ENCODE measurements at regions not wholly inside any gene's neighbourhood (a gene's known extent, or its start where the extent isn't known, plus 50 kb on each side); places are given as distances from the start of the nearest gene placed in this dataset.

DNA sequence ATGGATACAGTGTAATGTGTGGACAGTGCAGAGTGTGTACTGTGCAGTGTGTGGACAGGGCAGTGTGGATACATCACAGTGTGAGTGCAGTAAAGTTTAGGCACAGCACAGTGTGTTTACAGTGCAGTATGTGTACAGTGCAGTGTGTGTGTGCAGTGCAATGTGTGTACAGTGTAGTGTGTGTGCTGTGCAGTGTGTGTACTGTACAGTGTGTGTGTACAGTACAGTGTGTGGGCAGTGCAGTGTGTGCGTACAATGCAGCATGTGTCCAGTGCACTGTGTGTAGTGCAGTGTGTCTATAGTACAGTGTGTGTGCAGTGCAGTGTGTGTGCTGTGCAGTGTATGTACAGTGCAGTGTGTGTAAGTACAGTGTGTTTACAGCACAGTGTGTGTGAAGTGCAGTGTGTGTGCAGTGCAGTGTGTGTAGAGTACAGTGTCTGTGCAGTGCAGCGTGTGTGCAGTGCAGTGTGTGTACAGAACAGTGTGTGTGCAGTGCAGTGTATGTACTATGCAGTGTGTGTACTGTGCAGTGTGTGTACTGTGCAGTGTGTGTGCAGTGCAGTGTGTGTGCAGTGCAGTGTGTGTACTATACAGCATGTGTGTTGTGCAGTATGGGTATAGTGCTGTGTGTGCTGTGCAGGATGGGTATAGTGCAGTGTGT lies 385.2 kb downstream of the KIF16B start:
- Histone ChIP-seq H3K36me3 (ENCODE audit: insufficient read depth, low read length) (no peaks in the 10 kb centered on the region), H3K79me2 (ENCODE audit: insufficient read depth, low read length) (no peaks in the 10 kb centered on the region), H4K20me1 (ENCODE audit: insufficient read depth, low read length) (no peaks in the 10 kb centered on the region), H3K9ac (ENCODE audit: low read depth, low read length) (no peak overlapping the region), H3K9me3 (ENCODE audit: insufficient read depth, low read length, severe bottlenecking) (peaks cover 14% of the 10 kb centered on the region), H3K4me2 (ENCODE audit: insufficient read depth, low read length) (no peak overlapping the region), H3K4me1 (ENCODE audit: insufficient read depth, low read length) (no peaks in the 10 kb centered on the region), H3K4me3 (ENCODE audit: low read depth in 1 of 2, low read length in 2 of 2) (no peak overlapping the region), H3K27ac (ENCODE audit: low read length) (no peak overlapping the region), H2AFZ (ENCODE audit: low read depth, low read length) (no peak overlapping the region), H3K27me3 (ENCODE audit: insufficient read depth, low read length, poor library complexity) (no peaks in the 10 kb centered on the region)
- TF ChIP-seq EZH2 (IDR thresholded peaks at IDR 0.05; ENCODE audit: borderline replicate concordance, low read depth, low read length, severe bottlenecking) = no peak
- TF ChIP-seq, protein P1, sequence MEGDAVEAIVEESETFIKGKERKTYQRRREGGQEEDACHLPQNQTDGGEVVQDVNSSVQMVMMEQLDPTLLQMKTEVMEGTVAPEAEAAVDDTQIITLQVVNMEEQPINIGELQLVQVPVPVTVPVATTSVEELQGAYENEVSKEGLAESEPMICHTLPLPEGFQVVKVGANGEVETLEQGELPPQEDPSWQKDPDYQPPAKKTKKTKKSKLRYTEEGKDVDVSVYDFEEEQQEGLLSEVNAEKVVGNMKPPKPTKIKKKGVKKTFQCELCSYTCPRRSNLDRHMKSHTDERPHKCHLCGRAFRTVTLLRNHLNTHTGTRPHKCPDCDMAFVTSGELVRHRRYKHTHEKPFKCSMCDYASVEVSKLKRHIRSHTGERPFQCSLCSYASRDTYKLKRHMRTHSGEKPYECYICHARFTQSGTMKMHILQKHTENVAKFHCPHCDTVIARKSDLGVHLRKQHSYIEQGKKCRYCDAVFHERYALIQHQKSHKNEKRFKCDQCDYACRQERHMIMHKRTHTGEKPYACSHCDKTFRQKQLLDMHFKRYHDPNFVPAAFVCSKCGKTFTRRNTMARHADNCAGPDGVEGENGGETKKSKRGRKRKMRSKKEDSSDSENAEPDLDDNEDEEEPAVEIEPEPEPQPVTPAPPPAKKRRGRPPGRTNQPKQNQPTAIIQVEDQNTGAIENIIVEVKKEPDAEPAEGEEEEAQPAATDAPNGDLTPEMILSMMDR (IDR thresholded peaks at IDR 0.05; ENCODE audit: borderline replicate concordance, extremely low read depth, low read length, poor library complexity, severe bottlenecking) = no peak
- DNase-seq (no peak), ATAC-seq (ENCODE audit: insufficient read depth, low read depth) (no peak)

DNA sequence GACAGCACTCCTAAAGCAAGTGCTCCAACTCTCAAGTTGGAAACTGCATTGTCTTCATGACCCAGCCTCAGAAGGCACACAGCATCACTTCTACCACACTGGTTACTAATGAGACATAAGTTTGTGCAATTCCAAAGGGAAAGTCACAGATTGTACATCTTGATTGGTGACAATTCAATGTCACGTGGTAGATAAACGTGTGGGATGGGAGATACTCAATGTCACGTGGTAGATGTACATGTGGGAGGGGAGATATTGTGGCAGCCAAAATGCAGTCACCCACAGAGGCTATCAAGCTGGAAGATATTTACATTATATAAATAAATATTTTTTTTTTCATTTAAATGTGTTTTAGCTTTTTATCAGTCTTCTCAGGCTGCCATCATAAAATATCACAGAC lies 393.3 kb downstream of the KIF16B start:
- Histone ChIP-seq H3K79me2 (ENCODE audit: insufficient read depth, low read length) (no peaks in the 10 kb centered on the region), H4K20me1 (ENCODE audit: insufficient read depth, low read length) (no peaks in the 10 kb centered on the region), H3K4me1 (ENCODE audit: insufficient read depth, low read length) (no peaks in the 10 kb centered on the region), H3K4me2 (ENCODE audit: insufficient read depth, low read length) (no peak overlapping the region), H3K27ac (ENCODE audit: low read length) (no peak overlapping the region), H3K9ac (ENCODE audit: low read depth, low read length) (no peak overlapping the region), H3K4me3 (ENCODE audit: low read depth in 1 of 2, low read length in 2 of 2) (no peak overlapping the region), H3K9me3 (ENCODE audit: insufficient read depth, low read length, severe bottlenecking) (peaks cover 2% of the 10 kb centered on the region), H2AFZ (ENCODE audit: low read depth, low read length) (no peak overlapping the region), H3K36me3 (ENCODE audit: insufficient read depth, low read length) (no peaks in the 10 kb centered on the region), H3K27me3 (ENCODE audit: insufficient read depth, low read length, poor library complexity) (no peaks in the 10 kb centered on the region)
- no peak for ATAC-seq (ENCODE audit: insufficient read depth, low read depth)
- no peak for DNase-seq
- TF ChIP-seq, protein P1 (IDR thresholded peaks at IDR 0.05; ENCODE audit: borderline replicate concordance, extremely low read depth, low read length, poor library complexity, severe bottlenecking) = no peak
- no peak for TF ChIP-seq EZH2 (IDR thresholded peaks at IDR 0.05; ENCODE audit: borderline replicate concordance, low read depth, low read length, severe bottlenecking)

GRCh38 chr20:16179371-16179770 lies 393.9 kb downstream of the KIF16B start:
- DNase-seq (no peak), ATAC-seq (ENCODE audit: insufficient read depth, low read depth) (no peak)
- H2AFZ ChIP-seq (ENCODE audit: low read depth, low read length) = no peak overlapping the region
- no peaks in the 10 kb centered on the region for H3K4me1 ChIP-seq (ENCODE audit: insufficient read depth, low read length)
- no peak overlapping the region for H3K4me3 ChIP-seq (ENCODE audit: low read depth in 1 of 2, low read length in 2 of 2)
- no peak for TF ChIP-seq EZH2 (IDR thresholded peaks at IDR 0.05; ENCODE audit: borderline replicate concordance, low read depth, low read length, severe bottlenecking)
- TF ChIP-seq, protein P1 (IDR thresholded peaks at IDR 0.05; ENCODE audit: borderline replicate concordance, extremely low read depth, low read length, poor library complexity, severe bottlenecking) = no peak
- no peaks in the 10 kb centered on the region for H3K27me3 ChIP-seq (ENCODE audit: insufficient read depth, low read length, poor library complexity)
- no peak overlapping the region for H3K9ac ChIP-seq (ENCODE audit: low read depth, low read length)
- H4K20me1 ChIP-seq (ENCODE audit: insufficient read depth, low read length) = no peaks in the 10 kb centered on the region
- H3K27ac ChIP-seq (ENCODE audit: low read length) = no peak overlapping the region
- no peaks in the 10 kb centered on the region for H3K79me2 ChIP-seq (ENCODE audit: insufficient read depth, low read length)
- H3K4me2 ChIP-seq (ENCODE audit: insufficient read depth, low read length) = no peak overlapping the region
- H3K36me3 ChIP-seq (ENCODE audit: insufficient read depth, low read length) = no peaks in the 10 kb centered on the region
- H3K9me3 ChIP-seq (ENCODE audit: insufficient read depth, low read length, severe bottlenecking) = peaks cover 2% of the 10 kb centered on the region
